ENCODE measurements at regions not wholly inside any gene's neighbourhood (a gene's known extent, or its start where the extent isn't known, plus 50 kb on each side); places are given as distances from the start of the nearest gene placed in this dataset.

DNA sequence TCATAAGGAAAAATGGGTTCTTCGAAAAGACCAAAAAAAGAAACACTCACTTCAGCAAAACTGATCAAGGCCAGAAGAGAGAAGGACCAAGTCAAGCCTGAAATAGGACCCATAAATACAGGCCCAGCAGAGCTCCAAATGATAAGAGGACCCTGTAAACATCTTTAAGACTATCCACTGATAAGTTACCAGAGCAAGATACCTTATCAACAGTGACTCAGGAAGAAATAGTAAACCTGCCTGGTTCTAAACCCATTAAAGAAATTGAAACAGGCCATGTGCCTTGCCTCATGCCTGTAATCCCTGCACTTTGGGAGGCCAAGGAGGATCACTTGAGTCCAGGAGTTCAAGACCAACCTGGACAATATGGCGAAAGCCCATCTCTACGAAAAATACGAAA is 81.8 kb upstream of the ERRFI1 start:
- TF ChIP-seq CTCF (IDR thresholded peaks at IDR 0.05) (no peak), POLR2AphosphoS5 (IDR thresholded peaks at IDR 0.05) (no peak)
